Activated naive CD4-positive, alpha-beta T cell treated with Interleukin-2 at 50 U/mL for 16 hours (primary cell): ENCODE measurements at regions not wholly inside any gene's neighbourhood (a gene's known extent, or its start where the extent isn't known, plus 50 kb on each side); places are given as distances from the start of the nearest gene placed in this dataset.
"Not testable (repeated sequence)": the region's sequence is repeated elsewhere in the genome, so short reads cannot be mapped to it uniquely, and the experiment has no call there.

Experiments
- DNase-seq: peaks from one replicate; pipeline ENCODE4 v3.0.0-alpha.2; 2020

- DNase-seq: no peak
Observed at GRCh38 chr3:124322309-124322880, 330.5 kb upstream of the ROPN1 start.

GRCh38 chr3:124322966-124323365, 331.0 kb upstream of the ROPN1 start:
- no peak for DNase-seq

- no peak for DNase-seq
Observed at GRCh38 chr3:124325248-124325647, 333.3 kb upstream of the ROPN1 start.

GRCh38 chr3:124329723-124330122, 337.8 kb upstream of the ROPN1 start:
- DNase-seq: no peak

GRCh38 chr3:124333931-124334640, 342.2 kb upstream of the ROPN1 start:
- DNase-seq: no peak

GRCh38 chr3:124336067-124336656, 344.2 kb upstream of the ROPN1 start:
- DNase-seq: no peak

- no peak for DNase-seq
Observed at GRCh38 chr3:124345845-124346244, 353.9 kb upstream of the ROPN1 start.

GRCh38 chr3:124346487-124346886, 354.6 kb upstream of the ROPN1 start:
- no peak for DNase-seq

GRCh38 chr3:124347418-124347817, 355.5 kb upstream of the ROPN1 start:
- DNase-seq: no peak

GRCh38 chr3:124348555-124348954, 356.6 kb upstream of the ROPN1 start:
- DNase-seq: not testable (repeated sequence)

GRCh38 chr3:124351430-124352148, 359.7 kb upstream of the ROPN1 start:
- DNase-seq: no peak

GRCh38 chr3:124352149-124352539, 360.2 kb upstream of the ROPN1 start:
- no peak for DNase-seq

- DNase-seq: no peak
Observed at GRCh38 chr3:124353691-124354090, 361.8 kb upstream of the ROPN1 start.

GRCh38 chr3:124354150-124354549, 362.2 kb upstream of the ROPN1 start:
- DNase-seq: no peak

- no peak for DNase-seq
Observed at GRCh38 chr3:124358156-124358555, 366.2 kb upstream of the ROPN1 start.

- DNase-seq: no peak
Observed at GRCh38 chr3:124360155-124360554, 368.2 kb upstream of the ROPN1 start.

- no peak for DNase-seq
Observed at GRCh38 chr3:124360563-124360962, 368.6 kb upstream of the ROPN1 start.

GRCh38 chr3:124361566-124361965, 368.7 kb upstream of the UMPS start:
- no peak for DNase-seq

GRCh38 chr3:124362455-124362854, 367.8 kb upstream of the UMPS start:
- no peak for DNase-seq

- DNase-seq: no peak
Observed at GRCh38 chr3:124363476-124363875, 366.8 kb upstream of the UMPS start.

GRCh38 chr3:124364317-124365020, 365.8 kb upstream of the UMPS start:
- no peak for DNase-seq

- not testable (repeated sequence) for DNase-seq
Observed at GRCh38 chr3:124366655-124367054, 363.6 kb upstream of the UMPS start.

- DNase-seq: no peak
Observed at GRCh38 chr3:124372775-124373174, 357.5 kb upstream of the UMPS start.
